Right lobe of liver (tissue), 4 donors: ENCODE measurements at regions not wholly inside any gene's neighbourhood (a gene's known extent, or its start where the extent isn't known, plus 50 kb on each side); places are given as distances from the start of the nearest gene placed in this dataset.

ENCODE experiments used
- CTCF ChIP-seq, 4 donors: fragments of 200-600 bp in 3 of 4; fragments of 450-650 bp in 1 of 4; IDR thresholded peaks; one replicate each; pipeline versions ENCODE4 v1.5.1 to v1.8.0; 2016 to 2022; ENCODE audit warnings: antibody characterized with exemption in 4 of 4, mild to moderate bottlenecking in 2 of 4
- POLR2A ChIP-seq: fragments of 450-650 bp; IDR thresholded peaks from one replicate; pipeline ENCODE4 v1.6.1; 2017; ENCODE audit warnings: antibody characterized with exemption, mild to moderate bottlenecking
- donor health status: DM: no; HTN: no; CAD: no.
- donor health status: DM: no; HTN: no; CAD: no.
- donor health status: DM: no; HTN: yes; CAD: no.

GRCh38 chr15:46636206-46636605 lies 1001.4 kb downstream of the SQOR start:
- TF ChIP-seq CTCF (IDR thresholded peaks at IDR 0.05) (no peak), POLR2A (no peak)
